ENCODE measurements at regions not wholly inside any gene's neighbourhood (a gene's known extent, or its start where the extent isn't known, plus 50 kb on each side); places are given as distances from the start of the nearest gene placed in this dataset.

DNA sequence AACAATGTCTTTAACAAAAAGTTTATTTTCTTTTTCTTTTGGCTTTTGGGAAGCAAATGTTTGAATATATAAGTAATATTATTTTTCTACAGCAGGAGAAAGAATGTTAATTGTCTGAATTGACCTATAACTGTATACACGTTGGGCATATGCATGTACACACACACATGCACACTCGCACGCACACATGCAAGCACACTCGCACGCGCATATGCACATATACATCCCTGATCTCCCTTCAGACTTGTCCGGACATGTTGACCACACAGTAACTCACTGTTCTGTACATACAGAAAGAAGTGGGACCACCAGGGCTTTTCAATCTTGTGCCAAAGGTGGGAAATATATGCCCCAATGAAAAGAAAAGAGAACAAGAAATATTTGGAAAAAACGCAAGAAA is 245.1 kb upstream of the APCDD1 start:
- Histone ChIP-seq H3K27ac (no peak overlapping the region), H3K4me3 (no peak overlapping the region), H3K9me3 (no peaks in the 10 kb centered on the region), H3K36me3 (no peaks in the 10 kb centered on the region), H3K4me1 (replicated peaks) (no peaks in the 10 kb centered on the region), H3K27me3 (replicated peaks; ENCODE audit: insufficient read depth) (no peaks in the 10 kb centered on the region)
- intact Hi-C loops (cut with DNase I) = no loop called here
- 87% methylated on average over 8 of the region's 8 CpGs for WGBS
- no peak for DNase-seq (ENCODE audit: low spot score)
- TF ChIP-seq, protein P1, sequence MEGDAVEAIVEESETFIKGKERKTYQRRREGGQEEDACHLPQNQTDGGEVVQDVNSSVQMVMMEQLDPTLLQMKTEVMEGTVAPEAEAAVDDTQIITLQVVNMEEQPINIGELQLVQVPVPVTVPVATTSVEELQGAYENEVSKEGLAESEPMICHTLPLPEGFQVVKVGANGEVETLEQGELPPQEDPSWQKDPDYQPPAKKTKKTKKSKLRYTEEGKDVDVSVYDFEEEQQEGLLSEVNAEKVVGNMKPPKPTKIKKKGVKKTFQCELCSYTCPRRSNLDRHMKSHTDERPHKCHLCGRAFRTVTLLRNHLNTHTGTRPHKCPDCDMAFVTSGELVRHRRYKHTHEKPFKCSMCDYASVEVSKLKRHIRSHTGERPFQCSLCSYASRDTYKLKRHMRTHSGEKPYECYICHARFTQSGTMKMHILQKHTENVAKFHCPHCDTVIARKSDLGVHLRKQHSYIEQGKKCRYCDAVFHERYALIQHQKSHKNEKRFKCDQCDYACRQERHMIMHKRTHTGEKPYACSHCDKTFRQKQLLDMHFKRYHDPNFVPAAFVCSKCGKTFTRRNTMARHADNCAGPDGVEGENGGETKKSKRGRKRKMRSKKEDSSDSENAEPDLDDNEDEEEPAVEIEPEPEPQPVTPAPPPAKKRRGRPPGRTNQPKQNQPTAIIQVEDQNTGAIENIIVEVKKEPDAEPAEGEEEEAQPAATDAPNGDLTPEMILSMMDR (IDR thresholded peaks at IDR 0.05) = no peak
- TF ChIP-seq POLR2A (IDR thresholded peaks at IDR 0.05) (no peak), POLR2AphosphoS5 (IDR thresholded peaks at IDR 0.05) (no peak)

DNA sequence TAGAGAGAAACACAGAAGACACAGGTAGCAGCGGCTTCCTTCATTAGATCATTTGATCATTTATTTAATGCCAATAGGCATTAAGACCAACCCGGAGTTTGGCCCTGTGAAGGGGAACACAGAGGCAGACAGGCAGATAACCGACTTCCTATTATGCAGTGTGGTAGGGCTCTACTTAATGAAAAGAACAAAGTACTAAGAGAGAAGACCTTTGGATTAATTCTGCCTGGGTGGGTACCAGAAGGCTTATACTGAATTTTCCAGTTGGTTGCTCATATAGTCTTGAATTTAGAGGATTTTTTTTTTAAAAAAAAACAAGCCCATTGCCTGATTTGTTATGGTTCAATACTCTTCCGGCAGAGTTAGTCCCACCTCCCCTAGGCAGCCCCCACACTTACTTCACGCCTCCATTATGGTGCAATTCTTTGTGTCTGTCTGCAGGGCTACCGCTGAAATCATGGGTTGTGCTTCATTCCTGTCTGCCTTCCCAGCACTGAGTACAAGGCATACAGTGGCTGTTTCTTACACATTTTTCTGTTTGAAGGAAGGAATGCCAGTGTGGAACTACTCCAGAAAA is 244.3 kb upstream of the APCDD1 start:
- TF ChIP-seq POLR2A (IDR thresholded peaks at IDR 0.05) (no peak), POLR2AphosphoS5 (IDR thresholded peaks at IDR 0.05) (no peak)
- TF ChIP-seq, protein P1 (IDR thresholded peaks at IDR 0.05) = no peak
- 91% methylated on average over 6 of the region's 6 CpGs for WGBS
- H3K27me3 ChIP-seq (replicated peaks; ENCODE audit: insufficient read depth) = no peaks in the 10 kb centered on the region
- no peaks in the 10 kb centered on the region for H3K36me3 ChIP-seq
- no peaks in the 10 kb centered on the region for H3K4me1 ChIP-seq (replicated peaks)
- intact Hi-C loops (cut with DNase I) = no loop called here
- no peak overlapping the region for H3K27ac ChIP-seq
- DNase-seq (ENCODE audit: low spot score) = no peak
- no peak overlapping the region for H3K4me3 ChIP-seq
- H3K9me3 ChIP-seq = no peaks in the 10 kb centered on the region

- WGBS = 45% methylated on average over 3 of the region's 3 CpGs
- Histone ChIP-seq H3K4me3 (no peak overlapping the region), H3K27ac (no peak overlapping the region), H3K4me1 (replicated peaks) (no peaks in the 10 kb centered on the region), H3K9me3 (no peaks in the 10 kb centered on the region), H3K27me3 (replicated peaks; ENCODE audit: insufficient read depth) (no peaks in the 10 kb centered on the region), H3K36me3 (no peaks in the 10 kb centered on the region)
- intact Hi-C loops (cut with DNase I) = no loop called here
- TF ChIP-seq, protein P1 (IDR thresholded peaks at IDR 0.05) = no peak
- TF ChIP-seq POLR2AphosphoS5 (IDR thresholded peaks at IDR 0.05) (no peak), POLR2A (IDR thresholded peaks at IDR 0.05) (no peak)
- no peak for DNase-seq (ENCODE audit: low spot score)
Observed at GRCh38 chr18:10213526-10213925, 240.9 kb upstream of the APCDD1 start.

- DNase-seq (ENCODE audit: low spot score) = no peak
- intact Hi-C loops (cut with DNase I) = no loop called here
- 98% methylated on average over 6 of the region's 6 CpGs for WGBS
Observed at GRCh38 chr18:10215446-10215845, 239.0 kb upstream of the APCDD1 start.

DNA sequence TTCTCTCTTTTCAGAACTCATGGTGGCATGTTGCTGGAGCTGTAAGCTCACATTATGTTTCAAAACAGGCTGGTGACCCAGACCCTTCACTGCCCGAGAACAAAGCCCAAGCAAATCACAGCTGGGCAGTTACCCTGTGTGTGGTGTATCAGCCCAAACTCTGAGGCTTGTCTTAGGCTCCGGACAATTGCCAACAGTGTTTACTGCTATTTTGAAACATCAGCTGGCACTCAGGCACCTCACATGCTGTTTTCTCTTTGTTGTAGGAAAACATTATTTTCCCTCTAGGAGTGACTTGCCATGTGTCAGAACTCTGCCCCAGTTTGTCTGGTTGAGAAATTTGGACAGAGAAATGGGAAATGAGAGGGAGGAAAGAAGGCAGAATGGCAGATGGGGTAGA is 237.6 kb upstream of the APCDD1 start:
- Histone ChIP-seq H3K4me3 (no peak overlapping the region), H3K27me3 (replicated peaks; ENCODE audit: insufficient read depth) (no peaks in the 10 kb centered on the region), H3K27ac (no peak overlapping the region), H3K36me3 (no peaks in the 10 kb centered on the region), H3K4me1 (replicated peaks) (no peaks in the 10 kb centered on the region), H3K9me3 (no peaks in the 10 kb centered on the region)
- intact Hi-C loops (cut with DNase I) = no loop called here
- TF ChIP-seq POLR2A (IDR thresholded peaks at IDR 0.05) = no peak
- no peak for TF ChIP-seq POLR2AphosphoS5 (IDR thresholded peaks at IDR 0.05)
- TF ChIP-seq, protein P1 (IDR thresholded peaks at IDR 0.05) = no peak
- 98% methylated on average over 2 of the region's 2 CpGs for WGBS
- no peak for DNase-seq (ENCODE audit: low spot score)

More at GRCh38 chr18:10215446-10215845, 239.0 kb upstream of the APCDD1 start:
- H3K4me3 ChIP-seq = no peak overlapping the region
- TF ChIP-seq, protein P1 (IDR thresholded peaks at IDR 0.05) = no peak
- TF ChIP-seq POLR2A (IDR thresholded peaks at IDR 0.05) = no peak
- TF ChIP-seq POLR2AphosphoS5 (IDR thresholded peaks at IDR 0.05) = no peak
- no peaks in the 10 kb centered on the region for H3K36me3 ChIP-seq
- H3K27me3 ChIP-seq (replicated peaks; ENCODE audit: insufficient read depth) = no peaks in the 10 kb centered on the region
- no peak overlapping the region for H3K27ac ChIP-seq
- no peaks in the 10 kb centered on the region for H3K4me1 ChIP-seq (replicated peaks)
- H3K9me3 ChIP-seq = no peaks in the 10 kb centered on the region

All from prostate gland (tissue), 2 donors.